ENCODE measurements at regions not wholly inside any gene's neighbourhood (a gene's known extent, or its start where the extent isn't known, plus 50 kb on each side); places are given as distances from the start of the nearest gene placed in this dataset.
"Not testable (repeated sequence)": the region's sequence is repeated elsewhere in the genome, so short reads cannot be mapped to it uniquely, and the experiment has no call there.

DNA sequence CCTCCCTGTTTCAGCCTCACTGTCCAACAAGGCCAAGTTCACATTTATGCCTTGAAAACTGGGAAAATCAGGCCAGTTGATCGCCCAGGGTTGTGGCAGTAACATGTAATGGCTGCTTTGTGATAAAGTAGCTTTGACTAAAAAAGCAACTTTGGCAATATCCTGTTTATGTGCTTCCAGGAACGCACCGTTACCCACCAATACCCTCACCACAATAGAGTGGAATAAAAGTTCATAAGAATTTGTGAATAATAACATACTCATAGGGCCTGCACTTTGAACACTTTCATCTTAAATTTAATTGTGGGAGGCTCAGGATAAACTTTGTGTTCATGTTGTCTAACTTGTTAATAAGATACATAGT lies 80.7 kb upstream of the MAML3 start:
- no peak for DNase-seq
- Mint-ChIP-seq H3K27me3 (peaks cover 23% of the 10 kb centered on the region), H3K4me3 (no peak overlapping the region), H3K4me1 (peaks cover 7% of the 10 kb centered on the region), H3K27ac (no peak overlapping the region), H3K36me3 (ENCODE audit: low read depth) (no peaks in the 10 kb centered on the region)
- no peaks in the 10 kb centered on the region for H3K9me3 ChIP-seq (ENCODE audit: control insufficient read depth, low read length, poor library complexity, severe bottlenecking)
- ATAC-seq: no peak

DNA sequence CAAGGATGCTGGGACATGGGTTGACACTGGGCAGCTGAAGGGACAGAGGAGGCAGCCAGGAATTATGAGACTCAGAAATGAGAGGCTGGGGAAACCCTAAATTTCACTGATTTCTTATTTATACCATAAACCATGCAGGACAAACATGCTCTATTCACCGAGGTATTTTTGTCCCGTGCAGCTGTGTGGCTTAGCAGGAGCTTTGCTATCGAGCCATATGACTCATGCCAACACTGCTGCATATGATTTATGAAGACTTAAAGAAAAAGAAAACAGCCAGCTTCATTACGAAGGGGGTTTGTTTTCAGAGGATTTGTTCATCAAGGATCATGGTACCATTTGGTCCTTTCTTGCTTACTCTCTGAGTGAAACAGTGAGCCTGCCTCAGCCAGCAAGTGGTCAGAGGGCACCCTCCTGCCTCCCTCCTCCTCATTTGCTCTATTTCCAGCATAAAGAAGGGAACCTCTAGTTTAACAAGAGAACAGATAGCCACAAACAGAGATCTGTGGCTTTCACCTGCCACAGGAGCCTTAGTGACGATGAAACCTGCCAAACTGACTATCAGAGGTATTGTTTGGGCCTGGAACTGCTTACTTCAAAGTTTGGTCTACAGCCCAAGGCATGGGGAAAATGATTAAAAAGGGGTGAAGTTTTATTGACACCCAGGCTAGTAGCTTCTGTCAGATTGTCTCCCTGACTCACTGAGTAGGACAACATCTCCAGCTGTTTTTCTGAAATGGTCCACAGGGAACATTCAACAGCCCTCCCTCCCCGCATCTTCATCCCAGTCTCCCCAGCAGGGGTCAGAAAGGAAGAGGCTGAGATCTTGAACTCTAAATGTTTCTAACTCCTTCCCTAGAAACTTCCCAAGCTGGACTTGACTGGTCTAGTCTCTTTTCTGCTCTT lies 80.1 kb upstream of the MAML3 start:
- ATAC-seq: no peak
- Mint-ChIP-seq H3K27ac (no peak overlapping the region), H3K4me1 (peaks cover 7% of the 10 kb centered on the region), H3K36me3 (ENCODE audit: low read depth) (no peaks in the 10 kb centered on the region), H3K27me3 (peaks cover 18% of the 10 kb centered on the region), H3K4me3 (no peak overlapping the region)
- DNase-seq: no peak
- H3K9me3 ChIP-seq (ENCODE audit: control insufficient read depth, low read length, poor library complexity, severe bottlenecking): no peaks in the 10 kb centered on the region

DNA sequence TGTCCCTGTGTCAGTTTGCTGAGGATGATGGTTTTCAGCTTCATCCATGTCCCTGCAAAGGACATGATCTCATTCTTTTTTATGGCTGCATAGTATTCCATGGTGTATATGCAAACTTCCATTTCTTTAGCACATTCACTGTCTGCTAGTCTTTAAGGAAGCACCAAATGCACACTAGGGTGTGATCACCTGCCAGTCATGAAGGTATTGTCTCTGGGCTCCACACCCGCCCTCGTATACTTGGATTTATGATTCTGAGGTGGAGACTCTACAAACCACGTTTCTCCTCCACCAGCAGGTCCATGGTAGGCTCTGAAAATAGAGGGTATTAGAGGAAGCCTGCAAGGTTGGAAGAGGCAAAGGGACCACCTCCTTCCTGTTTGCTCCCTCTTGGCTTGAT lies 75.9 kb upstream of the MAML3 start:
- Mint-ChIP-seq H3K27ac (no peak overlapping the region), H3K36me3 (ENCODE audit: low read depth) (no peaks in the 10 kb centered on the region), H3K27me3 (no peaks in the 10 kb centered on the region), H3K4me3 (no peak overlapping the region), H3K4me1 (peaks cover 3% of the 10 kb centered on the region)
- no peaks in the 10 kb centered on the region for H3K9me3 ChIP-seq (ENCODE audit: control insufficient read depth, low read length, poor library complexity, severe bottlenecking)
- DNase-seq: no peak
- ATAC-seq: no peak

DNA sequence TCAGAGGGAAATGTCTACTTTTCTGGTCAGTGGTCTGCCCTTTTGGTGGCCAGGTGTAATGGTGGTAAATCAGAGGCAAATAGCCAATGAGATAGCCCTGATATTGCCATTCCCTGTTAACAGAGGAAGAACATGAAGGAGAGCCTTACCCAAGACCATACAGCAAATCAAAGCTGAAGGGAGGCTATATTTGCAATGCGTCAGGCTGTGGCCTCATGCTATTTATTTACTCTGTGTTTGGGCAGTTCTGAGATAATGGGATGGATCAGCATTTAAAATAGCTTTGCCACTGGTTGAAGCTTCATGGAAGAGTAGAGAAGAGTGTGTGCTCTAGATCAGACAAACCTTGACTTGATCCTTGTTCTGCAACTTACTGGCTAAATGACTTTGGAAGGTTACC lies 73.3 kb upstream of the MAML3 start:
- DNase-seq (no peak), ATAC-seq (no peak)
- Mint-ChIP-seq H3K27ac (no peak overlapping the region), H3K36me3 (ENCODE audit: low read depth) (no peaks in the 10 kb centered on the region), H3K4me3 (no peak overlapping the region), H3K27me3 (no peaks in the 10 kb centered on the region), H3K4me1 (no peaks in the 10 kb centered on the region)
- H3K9me3 ChIP-seq (ENCODE audit: control insufficient read depth, low read length, poor library complexity, severe bottlenecking): no peaks in the 10 kb centered on the region

DNA sequence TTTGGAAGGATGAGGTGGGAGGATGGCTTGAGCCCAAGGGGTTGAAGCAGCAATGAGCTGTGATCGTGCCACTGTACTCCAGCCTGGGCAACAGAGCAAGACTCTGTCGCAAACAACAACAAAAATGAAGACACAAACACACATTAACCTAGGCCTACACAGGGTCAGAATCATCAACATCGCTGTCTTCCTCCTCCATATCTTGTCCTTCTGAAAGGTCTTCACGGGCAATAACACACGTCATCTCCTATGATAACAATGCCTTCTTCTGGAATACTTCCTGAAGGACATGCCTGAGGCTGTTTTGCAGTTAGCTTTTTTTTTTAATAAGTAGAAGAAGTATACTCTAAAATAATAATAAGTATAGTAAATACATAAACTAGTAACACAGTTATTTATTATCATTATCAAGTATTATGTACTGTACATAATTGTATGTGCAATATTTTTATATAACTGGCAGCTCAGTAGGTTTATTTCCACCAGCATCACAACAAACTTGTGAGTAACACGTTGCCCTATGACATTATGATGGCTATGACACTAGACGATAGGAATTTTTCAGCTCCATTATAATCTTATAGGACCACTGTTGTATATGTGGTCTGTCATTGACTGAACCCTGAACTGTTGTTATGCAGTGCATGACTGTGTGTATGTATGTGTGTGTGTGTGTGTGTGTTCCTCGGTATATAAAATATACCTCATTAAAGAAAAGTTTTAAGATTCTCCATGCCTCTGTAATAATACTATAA lies 69.2 kb upstream of the MAML3 start:
- H3K9me3 ChIP-seq (ENCODE audit: control insufficient read depth, low read length, poor library complexity, severe bottlenecking): no peaks in the 10 kb centered on the region
- no peak for ATAC-seq
- H3K36me3 Mint-ChIP-seq (ENCODE audit: low read depth): peaks cover 3% of the 10 kb centered on the region
- no peak for DNase-seq
- H3K4me3 Mint-ChIP-seq: no peak overlapping the region
- H3K4me1 Mint-ChIP-seq: no peaks in the 10 kb centered on the region
- H3K27me3 Mint-ChIP-seq: no peaks in the 10 kb centered on the region
- no peak overlapping the region for H3K27ac Mint-ChIP-seq

DNA sequence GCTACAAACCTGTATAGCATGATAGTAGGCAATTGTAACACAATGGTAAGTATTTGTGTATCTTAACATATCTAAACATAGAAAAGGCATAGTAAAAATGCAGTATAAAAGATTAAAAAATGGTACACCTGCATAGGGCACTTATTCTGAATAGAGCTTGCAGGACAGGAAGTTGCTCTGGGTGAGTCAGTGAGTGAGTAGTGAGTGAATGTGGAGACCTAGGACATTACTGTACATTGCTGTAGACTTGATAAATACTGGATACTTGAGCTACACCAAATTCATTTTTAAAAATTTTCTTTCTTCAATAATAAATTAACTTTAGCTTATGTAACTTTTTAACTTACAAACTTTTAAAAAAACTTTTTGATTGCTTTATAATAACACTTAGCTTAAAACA lies 68.2 kb upstream of the MAML3 start:
- Mint-ChIP-seq H3K27ac (no peak overlapping the region), H3K4me1 (no peaks in the 10 kb centered on the region), H3K4me3 (no peak overlapping the region), H3K36me3 (ENCODE audit: low read depth) (peaks cover 3% of the 10 kb centered on the region), H3K27me3 (no peaks in the 10 kb centered on the region)
- ATAC-seq: no peak
- no peak for DNase-seq
- H3K9me3 ChIP-seq (ENCODE audit: control insufficient read depth, low read length, poor library complexity, severe bottlenecking): no peaks in the 10 kb centered on the region

DNA sequence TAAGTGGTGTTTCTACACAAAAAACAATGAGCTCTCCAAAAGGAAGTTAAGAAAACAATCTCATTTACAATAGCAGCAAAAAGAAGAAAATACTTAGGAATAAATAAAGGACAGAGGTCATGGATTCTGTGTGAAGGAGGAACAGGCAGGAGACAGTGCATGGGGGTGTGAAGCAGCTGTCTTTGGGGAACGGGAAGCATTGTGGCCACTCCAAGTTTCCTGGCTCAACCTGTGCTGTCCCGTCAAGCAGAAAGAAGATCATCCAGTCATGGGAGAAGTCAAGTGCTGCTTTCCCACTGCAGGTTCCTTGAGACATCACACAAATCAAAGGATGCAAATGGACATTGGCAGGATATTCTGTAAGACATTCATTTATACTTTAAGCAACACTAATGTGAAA lies 66.1 kb upstream of the MAML3 start:
- Mint-ChIP-seq H3K4me1 (peaks cover 1% of the 10 kb centered on the region), H3K4me3 (no peak overlapping the region), H3K36me3 (ENCODE audit: low read depth) (peaks cover 5% of the 10 kb centered on the region), H3K27ac (no peak overlapping the region), H3K27me3 (no peaks in the 10 kb centered on the region)
- no peaks in the 10 kb centered on the region for H3K9me3 ChIP-seq (ENCODE audit: control insufficient read depth, low read length, poor library complexity, severe bottlenecking)
- ATAC-seq (no peak), DNase-seq (no peak)

DNA sequence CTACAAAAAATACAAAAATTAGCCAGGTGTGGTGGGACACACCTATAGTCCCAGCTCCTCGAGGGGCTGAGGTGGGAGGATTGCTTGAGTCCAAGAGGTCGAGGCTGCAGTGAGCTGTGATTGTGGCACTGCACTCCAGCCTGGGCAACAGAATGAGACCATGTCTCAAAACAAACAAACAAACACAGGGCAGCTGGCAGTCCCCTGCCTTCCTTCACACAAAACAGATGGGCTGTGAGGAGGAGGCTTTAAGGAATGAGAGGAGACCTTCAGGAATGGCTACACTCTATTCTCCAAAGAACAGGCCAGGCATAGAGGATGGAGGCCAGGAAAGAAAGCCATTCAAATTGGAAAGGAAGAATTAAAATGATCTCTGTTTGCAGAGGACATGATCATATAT lies 65.6 kb upstream of the MAML3 start:
- ATAC-seq (no peak), DNase-seq (no peak)
- peaks cover 4% of the 10 kb centered on the region for H3K4me1 Mint-ChIP-seq
- no peak overlapping the region for H3K27ac Mint-ChIP-seq
- peaks cover 5% of the 10 kb centered on the region for H3K36me3 Mint-ChIP-seq (ENCODE audit: low read depth)
- no peak overlapping the region for H3K4me3 Mint-ChIP-seq
- no peaks in the 10 kb centered on the region for H3K27me3 Mint-ChIP-seq
- no peaks in the 10 kb centered on the region for H3K9me3 ChIP-seq (ENCODE audit: control insufficient read depth, low read length, poor library complexity, severe bottlenecking)

DNA sequence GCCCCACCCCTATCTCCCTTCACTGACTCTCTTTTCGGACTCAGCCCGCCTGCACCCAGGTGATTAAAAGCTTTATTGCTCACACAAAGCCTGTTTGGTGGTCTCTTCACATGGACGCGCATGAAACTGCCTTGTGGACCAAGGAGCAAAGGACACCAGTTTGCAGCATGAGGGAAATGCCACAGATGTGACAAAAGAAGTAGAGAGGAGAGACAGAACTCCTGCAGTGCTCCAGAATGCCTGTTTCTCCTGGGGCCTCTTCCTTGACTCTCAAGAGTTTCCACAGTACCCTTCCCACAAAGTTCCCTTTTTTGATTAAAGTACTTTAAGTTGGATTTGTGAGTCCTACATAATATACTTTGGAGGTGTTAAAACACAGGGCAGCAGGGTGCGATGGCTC lies 65.1 kb upstream of the MAML3 start:
- not testable (repeated sequence) for DNase-seq; H3K4me3 Mint-ChIP-seq; ATAC-seq; H3K27me3 Mint-ChIP-seq; H3K4me1 Mint-ChIP-seq; H3K27ac Mint-ChIP-seq; H3K9me3 ChIP-seq (ENCODE audit: control insufficient read depth, low read length, poor library complexity, severe bottlenecking); H3K36me3 Mint-ChIP-seq (ENCODE audit: low read depth)

DNA sequence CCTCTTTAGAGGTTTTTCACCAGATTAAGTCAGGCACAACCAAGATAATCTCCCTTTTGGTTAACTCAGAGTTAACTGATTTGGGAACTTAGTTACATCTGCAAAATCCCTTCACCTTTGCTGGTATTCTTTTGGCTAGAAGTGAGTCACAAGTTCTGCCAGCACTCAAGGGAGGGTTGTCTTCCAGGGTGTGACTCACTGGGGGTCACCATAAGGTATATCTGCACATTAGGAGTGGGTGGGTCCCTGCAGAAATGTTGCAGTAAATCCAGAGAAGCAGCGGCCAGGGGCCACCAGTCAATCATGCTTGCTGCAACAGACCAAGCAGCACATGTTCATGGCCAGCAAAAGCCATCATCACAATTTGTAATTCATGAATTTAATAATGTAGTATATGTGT lies 59.8 kb upstream of the MAML3 start:
- no peak overlapping the region for H3K4me3 Mint-ChIP-seq
- peaks cover 4% of the 10 kb centered on the region for H3K4me1 Mint-ChIP-seq
- H3K36me3 Mint-ChIP-seq (ENCODE audit: low read depth): peaks cover 2% of the 10 kb centered on the region
- H3K27me3 Mint-ChIP-seq: peaks cover 10% of the 10 kb centered on the region
- H3K9me3 ChIP-seq (ENCODE audit: control insufficient read depth, low read length, poor library complexity, severe bottlenecking): no peaks in the 10 kb centered on the region
- no peak overlapping the region for H3K27ac Mint-ChIP-seq
- no peak for DNase-seq
- ATAC-seq: no peak

DNA sequence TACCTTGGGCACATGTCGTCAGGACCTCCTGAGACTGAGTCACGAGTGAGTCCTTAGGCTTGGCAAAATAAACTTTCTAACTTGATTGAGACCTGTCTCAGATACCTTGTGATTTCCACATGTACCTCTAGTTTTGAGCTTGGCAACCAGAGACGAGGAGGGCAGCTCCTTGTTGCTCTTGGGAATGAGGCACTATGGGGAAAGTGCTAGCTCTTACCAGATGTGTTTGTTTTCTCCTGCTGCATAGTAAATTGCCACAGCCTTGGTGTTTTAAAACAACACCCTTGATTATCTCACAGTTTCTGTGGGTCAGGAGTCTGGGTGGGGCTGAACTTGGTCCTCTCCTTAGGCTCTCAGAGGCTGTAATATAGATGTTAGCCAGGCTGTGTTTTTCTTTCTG lies 59.1 kb upstream of the MAML3 start:
- H3K4me3 Mint-ChIP-seq: no peak overlapping the region

DNA sequence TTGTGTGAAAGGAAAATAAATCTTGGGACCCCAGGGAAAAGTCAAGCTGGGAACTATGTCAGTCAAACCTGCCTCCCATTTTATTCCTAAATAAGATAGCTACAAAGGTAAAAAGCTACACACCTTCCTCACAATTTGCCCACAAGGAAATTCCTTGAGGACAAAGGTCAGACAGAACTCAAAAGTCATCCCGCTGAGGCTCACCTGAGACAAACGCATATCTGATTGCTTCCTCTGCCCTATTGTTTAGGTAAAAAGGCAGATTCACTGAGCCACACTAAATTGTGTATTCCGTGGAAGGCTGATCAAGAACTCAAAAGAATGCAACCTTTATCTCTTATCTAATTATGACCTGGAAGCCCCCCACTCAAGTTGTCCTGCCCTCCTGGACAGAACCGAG lies 58.7 kb upstream of the MAML3 start:
- no peak overlapping the region for H3K4me3 Mint-ChIP-seq
- ATAC-seq (no peak), DNase-seq (no peak)
- H3K4me1 Mint-ChIP-seq: peaks cover 4% of the 10 kb centered on the region
- H3K27ac Mint-ChIP-seq: no peak overlapping the region
- H3K27me3 Mint-ChIP-seq: peaks cover 17% of the 10 kb centered on the region
- H3K9me3 ChIP-seq (ENCODE audit: control insufficient read depth, low read length, poor library complexity, severe bottlenecking): no peaks in the 10 kb centered on the region
- peaks cover 2% of the 10 kb centered on the region for H3K36me3 Mint-ChIP-seq (ENCODE audit: low read depth)

More for the DNA sequence above, 59.1 kb upstream of the MAML3 start:
- ATAC-seq (no peak), DNase-seq (no peak)
- Mint-ChIP-seq H3K27ac (no peak overlapping the region), H3K27me3 (peaks cover 13% of the 10 kb centered on the region), H3K36me3 (ENCODE audit: low read depth) (peaks cover 2% of the 10 kb centered on the region), H3K4me1 (peaks cover 4% of the 10 kb centered on the region)
- no peaks in the 10 kb centered on the region for H3K9me3 ChIP-seq (ENCODE audit: control insufficient read depth, low read length, poor library complexity, severe bottlenecking)

DNA sequence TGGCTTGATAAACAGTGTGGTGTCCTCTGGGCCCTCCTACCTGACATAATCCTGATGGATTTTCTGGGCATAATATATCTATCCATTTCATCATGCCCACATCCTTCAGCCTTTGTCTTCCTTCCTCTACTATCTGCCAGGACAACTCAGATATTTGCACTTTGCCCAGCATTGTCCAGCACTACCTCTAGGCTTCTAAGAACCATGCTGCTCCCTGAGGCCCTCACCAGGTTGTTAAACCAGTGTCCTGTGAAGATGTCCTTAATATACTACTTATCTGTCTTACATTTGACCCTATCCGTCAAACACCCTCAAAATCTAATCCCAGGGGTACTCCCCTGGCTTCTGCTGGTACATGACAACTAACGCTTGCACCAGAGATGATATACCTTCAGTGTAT lies 58.2 kb upstream of the MAML3 start:
- peaks cover 4% of the 10 kb centered on the region for H3K4me1 Mint-ChIP-seq
- ATAC-seq (no peak), DNase-seq (no peak)
- no peaks in the 10 kb centered on the region for H3K9me3 ChIP-seq (ENCODE audit: control insufficient read depth, low read length, poor library complexity, severe bottlenecking)
- H3K36me3 Mint-ChIP-seq (ENCODE audit: low read depth): peaks cover 2% of the 10 kb centered on the region
- no peak overlapping the region for H3K4me3 Mint-ChIP-seq
- H3K27ac Mint-ChIP-seq: no peak overlapping the region
- H3K27me3 Mint-ChIP-seq: peaks cover 21% of the 10 kb centered on the region

DNA sequence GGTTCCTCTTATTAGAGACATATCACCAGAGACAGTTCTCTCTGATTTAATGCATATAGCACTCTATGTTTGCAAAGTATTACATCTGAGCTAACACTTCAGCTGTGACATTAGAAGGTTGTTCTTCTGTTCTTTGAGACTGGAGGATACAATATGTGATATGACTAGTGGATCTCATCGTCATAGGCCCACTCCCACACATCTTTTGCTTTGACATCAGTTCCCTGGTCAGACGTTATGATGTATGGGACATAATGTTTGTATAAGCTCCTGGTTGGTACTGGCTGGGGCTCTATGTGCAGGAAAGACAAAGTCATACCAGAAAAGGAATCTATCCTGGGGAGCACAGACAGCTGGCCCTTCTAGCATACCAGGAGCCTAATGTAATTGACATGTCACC lies 57.7 kb upstream of the MAML3 start:
- H3K4me1 Mint-ChIP-seq: peaks cover 4% of the 10 kb centered on the region
- no peak overlapping the region for H3K4me3 Mint-ChIP-seq
- DNase-seq (no peak), ATAC-seq (no peak)
- H3K36me3 Mint-ChIP-seq (ENCODE audit: low read depth): peaks cover 2% of the 10 kb centered on the region
- H3K27me3 Mint-ChIP-seq: peaks cover 21% of the 10 kb centered on the region
- H3K9me3 ChIP-seq (ENCODE audit: control insufficient read depth, low read length, poor library complexity, severe bottlenecking): no peaks in the 10 kb centered on the region
- no peak overlapping the region for H3K27ac Mint-ChIP-seq
